NCI-H1105 treated with DMSO at 0.1 percent for 48 hours (cell line): ENCODE measurements at regions not wholly inside any gene's neighbourhood (a gene's known extent, or its start where the extent isn't known, plus 50 kb on each side); places are given as distances from the start of the nearest gene placed in this dataset.

Source experiments
- DNase-seq: peaks from one replicate; lab custom pipeline; 2025; lab: John Stamatoyannopoulos, UW

DNA sequence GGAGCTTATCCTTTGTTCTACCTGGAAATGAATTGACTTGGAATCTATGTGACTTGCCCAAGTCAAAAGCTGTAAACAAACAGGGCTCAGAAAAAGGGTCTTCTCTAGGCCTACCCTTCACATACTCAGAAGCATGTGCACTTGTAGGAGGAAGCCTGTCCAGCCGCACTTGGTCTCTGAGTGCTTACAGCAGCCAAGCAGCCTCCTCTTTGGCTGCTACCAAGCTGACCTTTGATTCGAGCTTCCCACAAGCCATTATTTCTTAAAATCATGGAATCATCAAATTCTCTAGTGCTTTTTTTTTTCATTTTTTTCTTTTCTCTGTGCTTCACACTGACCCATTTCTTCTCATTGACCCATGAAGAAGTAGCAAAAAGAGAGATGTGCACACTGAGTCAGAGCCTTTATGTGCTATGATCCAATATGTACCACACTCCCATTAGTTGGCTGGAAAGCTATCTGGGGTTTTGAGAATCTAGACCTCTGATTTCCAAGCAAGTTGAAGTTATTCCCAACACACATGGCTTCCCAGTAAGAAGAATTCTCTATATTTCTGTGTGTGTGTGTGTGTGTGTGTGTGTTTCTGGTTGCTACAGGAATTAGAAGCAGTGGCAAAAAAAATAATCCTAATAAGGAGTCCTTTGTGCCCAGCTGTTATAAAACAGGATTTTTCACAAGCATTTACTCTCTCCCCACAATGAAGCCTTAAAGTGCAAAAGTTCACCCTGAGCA is 550.3 kb upstream of the TNP1 start:
- no peak for DNase-seq

DNA sequence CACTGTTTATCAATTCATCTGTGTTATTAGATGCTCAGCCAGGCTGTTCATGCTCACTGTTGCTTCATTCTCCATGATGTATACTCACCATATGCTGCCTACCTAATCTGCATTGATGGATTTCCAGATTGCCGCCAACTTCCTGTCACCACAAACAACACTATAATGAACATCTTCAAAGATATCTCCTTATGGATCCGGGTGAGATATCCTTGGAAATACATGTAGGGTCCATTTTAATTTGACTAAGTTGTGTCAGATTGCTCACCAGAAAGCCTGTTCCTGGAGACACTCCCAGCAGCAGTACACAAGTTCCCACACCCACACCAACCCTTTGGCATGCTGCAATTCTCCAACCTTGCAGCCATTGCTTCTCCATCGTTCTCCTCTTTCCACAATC is 547.5 kb upstream of the TNP1 start:
- no peak for DNase-seq

DNA sequence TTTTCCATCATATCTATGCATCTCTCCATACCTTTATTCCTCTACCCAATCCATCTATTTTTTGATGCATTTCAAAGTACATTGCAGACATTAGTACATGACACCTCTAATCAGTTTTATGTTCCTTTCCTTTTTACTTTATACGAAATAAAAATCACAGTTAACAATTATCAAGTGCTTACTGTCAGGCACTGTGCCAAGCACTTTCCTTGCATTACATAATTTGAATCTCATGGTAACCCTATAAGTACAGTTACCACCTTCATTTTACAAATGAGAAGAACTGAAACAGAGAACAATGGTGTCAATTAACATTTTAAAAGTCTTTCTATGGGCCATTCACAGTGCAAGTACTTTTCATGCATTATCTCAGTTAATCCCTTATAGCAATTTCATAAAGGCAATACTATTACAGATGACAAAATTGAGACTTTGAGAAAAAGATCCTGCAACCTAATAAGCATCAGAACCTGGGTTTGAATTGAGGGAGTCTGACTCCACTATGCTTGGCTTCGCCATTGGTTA is 544.4 kb upstream of the TNP1 start:
- peak; percentile 43 for DNase-seq

DNA sequence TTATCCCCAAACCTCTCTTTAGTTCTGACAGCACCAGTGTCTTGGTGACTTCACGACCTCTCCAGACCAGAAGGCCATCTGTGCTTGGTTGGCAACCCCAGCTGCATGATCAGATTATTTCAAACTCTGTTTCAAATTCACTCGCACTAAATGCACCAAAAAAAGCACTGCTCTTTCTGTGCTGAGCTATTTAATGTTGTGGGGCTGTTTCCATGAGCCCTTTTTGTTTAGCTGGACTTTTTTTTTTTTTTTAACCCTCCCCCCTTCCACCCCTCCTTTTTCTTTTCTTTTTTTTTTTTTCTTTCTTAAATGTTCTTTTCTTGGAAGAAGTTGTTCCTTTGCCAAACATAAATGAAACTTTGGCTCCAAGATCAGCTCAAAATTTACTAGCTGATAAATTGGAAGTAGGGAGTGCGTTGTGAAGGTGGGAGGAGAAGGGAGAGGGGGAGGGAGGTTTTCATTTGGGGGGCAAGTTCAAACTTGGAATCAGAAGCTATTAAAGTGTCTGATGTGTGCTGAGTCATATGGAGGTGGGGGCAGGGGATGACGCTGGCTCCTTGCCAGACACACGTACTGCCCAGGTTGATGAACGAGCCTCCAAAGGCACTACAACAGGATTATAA is 543.0 kb upstream of the TNP1 start:
- DNase-seq: peak; percentile 87

DNA sequence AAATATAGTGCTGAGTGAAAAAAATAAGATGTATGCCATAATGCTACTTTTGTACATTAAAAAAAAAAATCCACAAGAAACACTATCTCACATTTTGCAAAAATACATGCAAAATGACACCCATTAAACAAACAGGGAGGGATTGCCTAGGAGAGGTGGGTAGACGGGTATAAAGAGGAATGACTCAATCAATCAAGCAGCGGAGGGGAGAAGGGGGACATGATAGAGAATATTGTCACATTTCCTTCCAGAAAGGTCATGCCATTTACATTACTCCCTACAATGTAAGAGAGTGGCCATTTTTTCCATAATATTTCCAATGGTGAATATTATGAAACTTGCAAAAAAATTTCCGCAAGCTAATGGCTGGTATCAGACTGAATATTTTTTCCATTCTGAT is 542.3 kb upstream of the TNP1 start:
- no peak for DNase-seq

DNA sequence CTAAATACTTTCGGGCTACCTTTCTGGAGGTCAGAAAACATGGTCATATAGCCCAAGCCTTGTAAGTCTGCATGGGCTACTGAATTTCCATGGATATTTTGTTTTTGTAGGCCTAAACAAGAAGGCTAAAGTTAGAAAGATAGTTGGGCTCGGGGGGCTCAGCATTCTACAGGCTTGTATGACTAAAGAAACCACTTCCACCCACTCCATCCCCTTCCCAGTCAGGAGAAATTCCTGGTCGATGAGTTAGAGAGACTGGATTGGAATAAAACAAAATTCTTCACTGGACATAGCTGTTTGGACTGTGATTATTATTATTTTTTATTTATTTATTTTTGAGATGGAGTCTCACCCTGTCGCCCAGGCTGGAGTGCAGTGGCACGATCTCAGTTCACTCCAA is 539.4 kb upstream of the TNP1 start:
- DNase-seq: no peak

DNA sequence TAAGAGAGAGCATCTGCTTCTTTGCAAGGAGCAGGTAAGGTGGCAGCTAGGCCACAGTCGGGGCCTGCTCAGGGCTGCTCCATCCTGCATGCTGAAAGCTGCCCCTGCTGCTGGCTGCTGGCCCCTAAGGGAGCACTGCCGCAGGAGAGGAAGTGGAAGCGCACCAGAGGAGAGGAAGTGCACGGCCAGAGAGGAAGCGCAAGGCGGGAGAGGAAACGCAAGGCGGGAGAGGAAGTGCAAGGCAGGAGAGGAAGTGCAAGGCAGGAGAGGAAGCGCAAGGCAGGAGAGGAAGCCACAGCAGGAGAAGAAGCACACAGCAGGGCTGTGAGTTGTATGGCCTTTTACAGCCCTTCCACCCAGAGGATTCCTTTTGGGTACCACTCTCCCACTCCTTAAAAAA is 539.0 kb upstream of the TNP1 start:
- DNase-seq: no peak

DNA sequence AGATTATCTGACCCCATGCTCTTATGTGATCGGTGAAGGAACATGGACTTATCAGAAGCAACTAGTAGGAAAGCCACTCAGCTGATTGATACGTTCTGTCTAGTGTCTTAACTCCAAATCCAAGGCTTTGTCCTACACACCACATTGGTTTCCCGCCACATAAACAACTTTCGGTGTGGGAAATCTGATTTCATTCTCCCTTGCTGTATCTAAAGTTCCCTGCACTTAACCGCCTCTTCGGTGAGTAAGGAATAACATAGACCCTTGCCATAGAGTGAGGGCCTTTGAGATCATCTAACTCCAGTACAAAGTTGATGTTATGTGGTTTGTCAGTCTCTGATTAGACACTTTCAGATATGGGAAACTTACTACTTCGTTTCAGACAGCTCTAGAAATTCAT is 538.2 kb upstream of the TNP1 start:
- DNase-seq: no peak

DNA sequence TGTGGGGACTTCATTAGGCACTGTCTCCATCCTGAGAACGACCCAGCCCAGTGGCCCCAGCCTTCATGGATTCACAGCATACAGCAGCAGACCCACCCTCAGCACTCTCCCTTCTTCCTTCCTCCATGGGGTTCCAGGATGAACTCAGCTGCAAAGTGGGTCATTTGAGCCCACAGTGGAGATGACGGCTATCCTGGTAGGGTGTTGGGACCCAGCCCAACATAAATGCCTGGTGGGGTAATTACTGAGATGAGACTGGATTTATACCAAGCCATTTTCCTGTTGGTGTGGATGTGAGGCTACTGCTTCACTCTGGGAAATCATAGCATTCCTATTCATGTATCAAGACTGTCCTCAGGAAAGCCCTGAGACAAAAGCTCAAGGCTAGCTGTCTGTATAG is 536.7 kb upstream of the TNP1 start:
- no peak for DNase-seq

DNA sequence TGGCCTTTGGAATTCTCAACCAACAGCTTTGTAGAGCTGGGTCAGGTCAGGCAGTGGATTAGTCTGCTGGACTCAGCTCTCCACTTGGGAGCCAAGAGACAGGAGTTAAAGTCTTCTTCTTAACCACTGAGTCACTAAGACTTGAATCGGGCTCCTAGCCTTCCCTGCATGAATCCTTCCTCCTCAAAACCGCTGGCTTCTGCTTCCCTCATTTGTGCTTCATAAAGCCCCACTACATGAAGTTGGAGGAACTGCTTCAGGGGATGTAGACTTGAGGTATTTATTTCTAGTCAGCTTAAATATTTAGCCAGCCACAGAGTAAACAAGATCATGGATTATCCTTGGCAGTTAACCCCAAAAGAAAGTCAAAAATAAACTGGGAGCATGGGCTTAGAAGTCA is 536.3 kb upstream of the TNP1 start:
- DNase-seq: no peak

DNA sequence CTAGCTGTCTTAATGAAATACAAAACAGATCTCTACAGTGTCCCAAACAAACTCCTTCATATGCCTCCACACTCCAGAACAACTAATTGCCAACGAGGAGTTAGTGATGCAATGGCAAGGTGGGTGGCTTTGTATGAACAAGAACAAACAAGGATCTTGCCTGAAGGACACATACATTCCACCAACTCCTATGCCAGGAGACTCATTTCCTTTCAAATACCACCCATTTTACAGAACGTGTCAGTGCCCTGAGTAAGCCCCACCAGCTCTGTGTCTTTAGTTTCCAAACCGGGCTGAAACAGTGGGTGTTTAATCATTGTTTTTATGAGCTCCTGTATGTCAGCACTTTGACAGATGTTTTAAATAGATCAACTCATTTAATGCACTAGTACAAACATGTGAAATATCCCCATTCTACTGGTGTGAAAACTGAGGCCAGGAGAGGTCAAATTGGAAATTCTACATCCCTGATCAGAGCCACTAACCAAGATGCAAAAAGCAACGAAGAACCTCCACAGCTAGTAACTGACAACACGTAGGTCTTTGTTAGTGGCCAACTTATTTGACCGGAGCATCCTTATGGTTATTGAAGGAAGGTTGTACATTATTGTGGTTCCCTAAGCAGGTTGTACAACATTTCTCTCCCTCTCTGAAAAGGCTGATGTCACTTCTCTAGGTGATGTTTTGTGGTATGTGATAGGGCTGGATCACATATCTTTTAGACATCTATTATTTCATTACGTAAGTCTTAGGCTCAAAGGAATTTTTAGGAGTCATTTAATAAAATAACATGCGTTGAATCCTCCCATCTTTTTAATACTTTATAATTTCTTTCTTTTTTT is 534.9 kb upstream of the TNP1 start:
- no peak for DNase-seq

DNA sequence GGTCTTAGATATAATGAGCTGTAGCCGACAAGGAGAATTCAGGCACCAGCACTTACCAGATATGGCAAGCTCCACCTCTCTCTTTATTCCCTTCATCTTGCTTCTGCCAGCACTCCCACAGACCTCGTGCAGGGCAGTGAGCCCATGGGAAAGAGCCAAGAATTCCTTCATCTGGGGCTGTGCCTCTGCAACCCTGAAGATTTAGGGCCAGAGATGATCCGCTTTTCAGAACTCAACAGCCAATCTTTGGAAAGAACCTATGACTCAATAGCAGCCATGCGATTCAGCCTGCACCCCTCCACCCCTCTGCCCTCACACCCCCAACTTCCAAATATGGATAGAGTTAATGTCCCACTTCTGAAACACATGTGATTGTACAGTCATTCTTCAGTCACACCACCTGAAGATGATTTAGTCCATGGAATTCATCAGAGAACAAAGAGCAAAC is 533.7 kb upstream of the TNP1 start:
- no peak for DNase-seq

DNA sequence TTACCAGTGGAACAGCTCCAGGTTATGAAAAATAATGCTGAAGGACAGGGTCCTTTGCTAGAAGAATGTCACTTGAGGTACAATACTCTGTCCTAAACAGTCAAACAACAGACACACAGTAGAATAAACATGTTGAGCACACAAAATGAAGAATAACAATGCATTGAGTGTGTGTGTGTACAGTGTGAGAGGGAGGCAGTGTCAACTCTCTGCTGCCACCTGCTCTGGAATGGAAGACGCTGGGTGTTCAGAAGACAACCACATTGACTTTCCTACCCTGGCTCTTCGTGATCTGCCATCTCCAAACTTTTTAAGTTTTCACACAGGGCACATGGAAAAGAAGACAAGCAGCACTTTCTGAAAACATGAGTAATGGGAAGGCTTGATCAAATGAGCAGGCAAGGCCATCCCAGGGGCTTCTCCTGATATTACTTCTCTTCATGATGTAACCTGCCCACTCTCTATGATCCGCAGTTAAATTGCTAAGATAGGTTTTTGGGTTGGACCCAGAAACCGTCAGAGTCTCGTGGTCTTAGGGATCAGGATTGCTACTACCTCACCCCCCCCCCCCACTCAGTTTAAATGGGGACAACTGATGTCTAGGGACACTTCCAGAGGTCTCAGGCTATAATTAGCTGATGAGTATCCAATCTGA is 533.2 kb upstream of the TNP1 start:
- no peak for DNase-seq

DNA sequence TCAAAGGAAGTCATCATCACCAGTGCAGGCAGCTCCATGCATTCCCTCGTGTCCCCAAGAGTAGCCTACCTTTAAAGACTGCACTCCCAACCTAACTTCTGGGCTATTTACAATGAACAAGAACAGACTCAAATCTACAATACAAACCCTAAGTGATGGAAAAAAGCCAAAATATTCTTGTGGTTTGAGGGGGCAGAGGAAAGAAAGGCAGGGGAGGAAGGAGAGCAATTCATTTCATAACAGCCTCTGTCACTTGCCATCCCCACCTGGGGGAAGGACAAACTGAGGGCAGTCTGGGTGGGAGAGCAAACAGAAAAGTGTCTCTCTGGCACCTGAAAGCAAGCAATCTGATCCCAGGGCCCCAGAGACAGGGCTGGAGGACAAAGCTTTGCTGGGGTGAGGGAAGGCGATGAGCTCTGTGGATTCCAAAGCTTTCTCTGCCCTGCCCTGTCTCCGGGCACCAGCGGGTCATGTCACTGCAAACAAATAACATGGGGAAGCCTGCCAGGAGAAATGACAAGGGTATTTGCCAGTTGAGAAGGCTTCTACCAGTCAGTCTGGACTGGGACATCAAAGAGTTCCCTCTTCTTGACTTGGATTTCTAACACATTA is 528.0 kb upstream of the TNP1 start:
- DNase-seq: no peak

DNA sequence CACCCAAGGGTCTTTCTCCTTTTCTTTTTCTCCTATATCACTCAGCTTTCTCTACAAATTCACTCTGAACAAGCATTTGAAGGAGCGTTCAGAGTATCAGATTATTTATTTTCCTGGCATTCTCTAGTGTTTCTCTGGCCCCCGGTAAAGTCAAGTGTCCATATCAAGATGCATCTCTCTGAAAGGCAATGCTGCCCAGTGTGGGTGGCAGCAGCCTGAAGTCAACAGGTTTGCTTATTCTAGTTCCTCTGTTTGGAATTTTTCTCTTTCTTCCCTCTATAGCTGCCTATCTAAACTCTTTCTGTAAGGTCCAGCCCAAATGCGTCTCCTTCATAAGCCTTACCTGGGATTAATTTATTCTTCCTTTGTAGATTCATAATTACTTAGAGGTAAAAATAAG is 526.2 kb upstream of the TNP1 start:
- no peak for DNase-seq

DNA sequence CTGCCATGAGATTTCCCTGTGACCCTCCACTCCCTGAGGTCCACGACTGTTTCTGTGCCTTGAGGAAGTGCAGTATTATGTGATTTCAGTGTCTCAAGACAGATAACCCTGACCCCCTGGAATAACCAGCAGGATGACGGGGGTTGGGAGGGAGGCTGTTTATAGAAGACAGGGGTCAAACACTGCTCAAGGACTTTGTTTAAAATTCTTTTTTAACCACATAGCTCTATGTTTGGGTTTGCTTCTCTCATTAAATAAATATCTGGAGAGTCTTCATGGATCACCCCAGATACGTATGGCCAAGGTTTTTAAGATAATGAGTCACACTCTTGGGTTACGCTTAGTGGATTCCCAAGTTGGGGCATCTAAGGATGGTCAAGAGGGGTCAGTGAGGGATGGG is 523.8 kb upstream of the TNP1 start:
- DNase-seq: no peak

DNA sequence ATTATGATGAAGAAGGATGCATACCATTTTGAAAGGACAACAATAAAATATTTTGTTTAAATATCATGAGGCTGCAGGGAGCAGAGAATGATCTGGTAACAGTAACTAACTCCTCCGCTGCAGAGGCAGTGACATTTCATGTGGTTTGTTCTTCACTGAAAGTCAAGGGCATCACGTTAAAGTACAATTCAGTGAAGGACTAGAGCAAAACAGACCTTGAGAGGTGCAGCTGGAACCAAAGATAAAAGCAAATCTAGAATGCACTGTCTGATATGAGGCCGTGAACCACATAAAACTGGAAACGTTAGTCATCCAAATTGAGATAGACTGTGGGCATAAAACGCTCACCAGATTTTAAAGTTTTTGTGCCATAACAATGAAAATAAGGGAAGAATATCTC is 522.9 kb upstream of the TNP1 start:
- DNase-seq: no peak

DNA sequence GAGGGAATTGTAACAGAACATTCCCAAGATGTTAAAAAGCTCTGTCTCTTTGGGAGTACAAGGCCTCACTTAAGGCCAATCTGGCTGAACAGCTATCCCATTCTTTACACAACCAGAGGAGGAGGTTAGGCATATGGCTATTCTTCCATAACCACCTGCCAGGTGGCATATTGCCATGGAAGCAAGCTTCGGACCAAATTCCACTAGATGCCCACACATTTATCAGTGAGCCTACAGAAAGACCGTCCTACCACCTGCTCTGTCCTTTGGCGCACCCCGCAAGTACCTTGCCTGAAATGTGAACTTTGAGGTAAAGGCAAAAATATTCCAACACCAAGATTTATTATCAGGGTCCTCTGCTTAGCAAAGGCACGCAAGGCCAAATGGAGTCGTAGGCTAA is 519.9 kb upstream of the TNP1 start:
- no peak for DNase-seq

DNA sequence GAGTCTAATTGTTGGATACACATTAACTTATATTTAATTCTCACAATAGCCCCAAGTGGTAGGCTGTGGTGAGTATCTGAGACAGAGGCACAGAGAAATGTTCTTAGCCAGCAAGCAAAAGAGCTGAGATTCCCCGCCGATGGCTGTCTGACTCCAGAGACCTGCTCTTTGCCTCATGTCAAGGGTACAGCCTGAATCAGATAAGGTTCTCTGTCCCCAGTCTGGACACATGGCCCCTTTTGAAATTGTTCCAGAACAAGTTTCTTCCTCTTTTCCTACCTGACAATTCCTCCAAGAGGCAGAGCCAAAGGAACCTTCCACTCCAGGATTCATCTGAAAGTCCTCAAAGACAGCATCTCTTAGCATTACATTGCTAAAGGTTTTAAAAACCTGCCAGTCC is 512.9 kb upstream of the TNP1 start:
- DNase-seq: no peak

DNA sequence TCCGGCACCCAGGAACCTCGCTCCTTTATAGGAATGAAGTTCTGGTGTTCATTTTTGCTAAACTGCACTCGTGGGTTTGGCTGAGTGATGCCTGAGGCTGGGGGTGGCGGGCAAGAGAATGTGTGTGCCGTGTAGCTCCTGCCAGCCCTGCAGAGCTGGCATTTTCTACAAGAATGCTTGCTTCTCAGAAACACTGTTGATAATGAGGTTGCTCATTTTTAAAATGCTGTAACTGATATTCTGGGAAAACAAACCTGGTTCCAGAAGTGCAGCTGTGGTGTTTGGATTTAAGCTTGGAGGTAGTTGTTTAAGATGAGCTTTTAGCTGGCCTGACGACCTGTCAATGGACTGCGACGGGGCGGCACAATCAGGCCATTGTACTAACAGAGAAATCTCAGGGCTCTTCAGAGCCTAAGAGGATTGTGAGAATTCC is 511.9 kb upstream of the TNP1 start:
- DNase-seq: no peak

DNA sequence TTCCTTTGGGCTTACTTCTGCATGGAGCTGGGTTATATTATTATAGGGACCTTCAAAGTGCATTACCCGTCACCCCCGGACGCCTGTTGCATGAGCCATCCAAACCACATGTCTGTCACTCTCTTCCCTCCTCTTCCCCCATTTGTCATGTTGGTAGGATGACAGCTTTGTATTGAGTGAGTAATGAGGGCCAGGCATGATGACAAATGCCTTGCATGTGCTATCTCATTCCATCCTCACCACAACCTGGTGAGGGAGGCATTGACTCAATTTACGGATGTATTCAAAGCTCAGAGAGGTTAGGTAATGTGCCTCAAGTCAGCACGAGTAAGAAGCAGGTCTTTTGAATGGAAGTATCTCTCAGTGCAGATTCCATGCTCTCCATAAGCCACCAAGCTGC is 510.5 kb upstream of the TNP1 start:
- no peak for DNase-seq

DNA sequence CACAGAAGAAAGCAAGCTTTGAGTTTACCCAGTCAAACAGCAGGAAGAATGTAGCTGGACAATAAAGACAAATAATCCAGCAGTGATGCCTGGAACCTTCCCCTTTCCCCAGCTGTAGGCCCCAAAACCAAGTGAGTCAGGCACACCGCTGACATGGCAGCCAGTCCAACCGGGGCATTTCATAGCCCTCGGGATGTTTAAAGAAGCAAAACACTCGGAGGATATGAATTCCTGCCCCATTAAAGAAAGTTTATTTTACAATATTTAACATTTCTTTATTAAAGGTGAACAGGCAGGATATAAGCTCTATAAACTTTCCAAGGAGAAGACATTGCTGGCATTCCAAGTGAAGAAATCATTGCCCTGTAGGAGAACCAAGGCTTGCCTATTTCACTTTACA is 507.6 kb upstream of the TNP1 start:
- DNase-seq: no peak
